GM23248 (cell line): ENCODE measurements at regions not wholly inside any gene's neighbourhood (a gene's known extent, or its start where the extent isn't known, plus 50 kb on each side); places are given as distances from the start of the nearest gene placed in this dataset.

Source experiments
- EZH2 ChIP-seq: fragments of 200-600 bp; sonication (generic); IDR thresholded peaks from 2 replicates; pipeline ENCODE4 v1.6.1; 2018; ENCODE audit warnings: antibody characterized with exemption, mild to moderate bottlenecking; ENCODE audit not compliant: insufficient read depth, poor library complexity, severe bottlenecking
- EZH2phosphoT487 ChIP-seq: fragments of 200-600 bp; sonication (generic); IDR thresholded peaks from 2 replicates; pipeline ENCODE4 v1.6.1; 2018; ENCODE audit warnings: antibody characterized with exemption, moderate library complexity, mild to moderate bottlenecking, low read depth; ENCODE audit not compliant: insufficient read depth

- TF ChIP-seq EZH2 (no peak), EZH2phosphoT487 (no peak)
Measured at GRCh38 chr5:8386719-8387288, 517.9 kb downstream of the MTRR start.
